ENCODE measurements at regions not wholly inside any gene's neighbourhood (a gene's known extent, or its start where the extent isn't known, plus 50 kb on each side); places are given as distances from the start of the nearest gene placed in this dataset.
"Not testable (repeated sequence)": the region's sequence is repeated elsewhere in the genome, so short reads cannot be mapped to it uniquely, and the experiment has no call there.

- no peak for DNase-seq
Measured at GRCh38 chr7:410395-410910, 109.2 kb downstream of the PDGFA start.

GRCh38 chr7:411116-411515 lies 108.5 kb downstream of the PDGFA start:
- not testable (repeated sequence) for DNase-seq

DNA sequence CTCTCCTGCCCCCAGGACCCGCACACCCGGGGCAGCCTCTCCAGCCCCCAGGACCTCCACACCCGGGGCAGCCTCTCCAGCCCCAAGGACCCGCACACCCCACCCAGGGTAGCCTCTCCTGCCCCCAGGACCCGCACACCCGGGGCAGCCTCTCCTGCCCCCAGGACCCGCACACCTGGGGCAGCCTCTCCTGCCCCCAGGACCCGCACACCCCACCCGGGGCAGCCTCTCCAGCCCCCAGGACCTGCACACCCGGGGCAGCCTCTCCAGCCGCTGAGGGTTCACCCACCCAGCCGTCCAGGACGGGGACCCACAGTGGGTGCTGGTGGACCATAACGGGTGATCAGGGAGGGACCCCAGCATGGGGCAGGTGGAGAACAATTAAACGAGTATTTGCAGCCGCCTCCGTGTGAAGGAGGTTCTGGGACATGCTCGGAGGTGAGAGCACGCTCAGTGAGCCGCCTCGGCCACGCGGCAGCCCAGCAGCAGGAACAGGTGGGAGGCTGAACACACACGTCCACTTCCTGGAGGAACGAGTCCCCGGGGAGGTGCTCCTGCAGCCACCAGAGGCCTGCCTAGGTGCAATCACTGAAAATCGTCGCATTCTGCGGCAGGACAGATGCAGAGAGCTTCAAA lies 107.9 kb downstream of the PDGFA start:
- no peak for DNase-seq

- no peak for DNase-seq
Measured at GRCh38 chr7:412313-412710, 107.3 kb downstream of the PDGFA start.

DNA sequence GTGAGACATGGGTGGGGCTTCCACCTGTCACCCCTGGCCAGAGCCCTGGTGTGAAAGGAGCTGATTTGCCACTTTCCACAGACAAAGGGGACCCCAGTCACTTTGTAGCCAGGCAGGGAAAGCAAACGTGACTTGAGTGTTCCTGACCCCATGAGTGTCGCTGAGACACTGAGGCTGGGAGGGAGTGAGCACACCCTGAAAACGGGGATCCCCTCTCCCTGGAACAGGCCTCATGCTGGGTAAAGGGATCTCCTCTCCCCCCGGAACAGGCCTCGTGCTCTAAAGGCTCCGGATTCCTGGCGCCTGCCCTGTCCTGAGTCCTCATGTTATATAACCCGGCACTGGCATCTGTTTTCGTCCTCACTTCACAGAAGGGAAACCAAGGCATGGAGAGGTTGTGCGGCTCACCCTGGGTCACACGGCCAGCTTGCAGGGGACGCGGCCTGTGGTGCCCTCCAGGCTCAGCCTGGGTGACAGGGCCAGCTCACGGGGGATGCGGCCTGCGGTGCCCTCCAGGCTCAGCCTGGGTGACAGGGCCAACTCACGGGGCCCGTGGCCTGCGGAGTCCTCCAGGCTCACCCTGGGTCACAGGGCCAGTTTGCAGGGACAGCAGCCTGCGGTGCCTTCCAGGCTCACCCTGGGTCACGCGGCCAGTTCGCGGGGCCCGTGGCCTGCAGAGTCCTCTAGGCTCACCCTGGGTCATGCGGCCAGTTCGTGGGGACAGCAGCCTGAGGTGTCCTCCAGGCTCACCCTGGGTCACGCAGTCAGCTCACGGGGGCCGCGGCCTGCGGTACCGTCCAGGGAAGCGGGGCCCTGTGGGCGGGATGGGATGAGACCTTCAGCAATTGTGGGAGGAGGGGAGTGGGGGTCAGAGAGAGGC lies 104.7 kb downstream of the PDGFA start:
- DNase-seq, result no peak

GRCh38 chr7:415646-416525 lies 103.8 kb downstream of the PDGFA start:
- no peak for DNase-seq

DNA sequence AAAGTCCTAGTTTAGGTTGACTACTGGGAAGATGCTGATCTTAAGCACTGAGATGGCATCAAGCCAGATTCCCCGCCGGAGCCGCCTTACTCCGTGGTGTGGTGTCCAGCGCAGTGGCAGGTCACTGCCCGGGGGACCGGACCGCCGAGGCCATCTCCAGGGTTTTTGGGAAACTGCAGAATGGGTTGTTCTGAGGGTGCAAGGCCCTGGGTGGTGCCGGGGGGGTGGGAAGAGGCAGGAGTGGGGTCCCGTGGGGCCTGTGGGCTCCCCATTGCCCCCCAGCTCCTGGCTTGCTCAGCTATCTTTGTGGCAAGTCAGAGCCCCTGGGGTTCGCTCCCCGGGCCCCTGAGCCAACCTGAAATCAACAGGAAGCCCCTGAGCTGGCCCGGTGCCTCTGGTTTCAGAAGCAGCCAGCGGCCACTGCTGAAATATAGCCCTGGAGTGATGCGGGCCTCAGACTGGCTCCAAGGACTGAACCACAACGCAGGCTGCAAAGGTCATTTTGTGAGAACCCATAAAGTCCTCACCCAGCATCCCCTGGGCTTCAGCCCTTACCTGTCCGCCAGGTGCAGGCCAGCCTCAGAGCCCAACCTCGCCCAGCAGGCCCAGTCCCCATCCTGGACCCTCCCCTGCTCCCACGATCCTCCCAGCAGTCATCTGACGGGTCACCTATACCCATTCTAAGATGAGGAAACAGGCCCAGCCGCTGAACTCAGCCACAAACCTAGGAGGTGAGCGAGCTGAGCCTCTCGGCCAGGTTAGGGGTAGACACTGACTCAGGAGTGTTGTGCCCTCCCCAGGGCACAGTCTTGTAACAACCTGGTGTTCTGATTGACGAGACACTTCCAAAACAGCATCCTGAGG lies 102.7 kb downstream of the PDGFA start:
- no peak for DNase-seq

GRCh38 chr7:417625-417889 lies 102.1 kb downstream of the PDGFA start:
- no peak for DNase-seq

GRCh38 chr7:417973-418601 lies 101.6 kb downstream of the PDGFA start:
- no peak for DNase-seq

- no peak for DNase-seq
Measured at GRCh38 chr7:418636-419280, 100.9 kb downstream of the PDGFA start.

- DNase-seq, result no peak
Measured at GRCh38 chr7:420142-421093, 99.2 kb downstream of the PDGFA start.

DNA sequence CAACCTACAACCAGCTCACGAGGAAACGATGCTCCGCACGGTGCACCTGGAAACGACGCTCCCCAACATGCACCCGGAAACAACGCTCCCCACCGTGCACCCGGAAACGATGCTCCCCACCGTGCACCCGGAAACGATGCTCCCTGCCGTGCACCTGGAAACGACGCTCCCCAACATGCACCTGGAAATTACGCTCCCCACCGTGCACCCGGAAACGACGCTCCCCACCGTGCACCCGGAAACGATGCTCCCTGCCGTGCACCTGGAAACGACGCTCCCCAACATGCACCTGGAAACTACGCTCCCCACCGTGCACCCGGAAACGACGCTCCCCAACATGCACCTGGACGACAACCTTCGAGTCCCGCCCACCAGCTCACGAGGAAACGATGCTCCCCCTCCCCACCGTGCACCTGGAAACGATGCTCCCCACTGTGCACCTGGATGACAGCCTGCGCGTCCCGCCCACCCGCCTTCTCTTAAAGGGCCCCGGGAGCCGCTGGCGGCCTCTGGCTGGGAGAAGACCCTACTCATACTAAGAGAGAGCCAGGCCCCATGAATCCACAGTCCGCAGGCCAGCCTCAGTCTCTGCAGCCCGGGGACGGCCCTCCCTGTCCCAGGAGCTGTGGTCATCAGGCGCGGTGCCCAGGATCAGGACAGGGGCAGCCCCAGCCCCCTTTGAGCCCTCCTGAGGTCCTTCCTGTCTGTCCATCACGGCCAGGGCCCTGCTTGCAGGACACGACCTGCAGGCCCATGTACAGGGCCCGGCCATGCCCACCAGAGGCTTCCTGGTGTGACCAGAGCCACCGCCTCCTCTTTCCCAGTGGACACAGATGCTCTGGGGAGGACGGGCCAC lies 98.3 kb downstream of the PDGFA start:
- no peak for DNase-seq

DNA sequence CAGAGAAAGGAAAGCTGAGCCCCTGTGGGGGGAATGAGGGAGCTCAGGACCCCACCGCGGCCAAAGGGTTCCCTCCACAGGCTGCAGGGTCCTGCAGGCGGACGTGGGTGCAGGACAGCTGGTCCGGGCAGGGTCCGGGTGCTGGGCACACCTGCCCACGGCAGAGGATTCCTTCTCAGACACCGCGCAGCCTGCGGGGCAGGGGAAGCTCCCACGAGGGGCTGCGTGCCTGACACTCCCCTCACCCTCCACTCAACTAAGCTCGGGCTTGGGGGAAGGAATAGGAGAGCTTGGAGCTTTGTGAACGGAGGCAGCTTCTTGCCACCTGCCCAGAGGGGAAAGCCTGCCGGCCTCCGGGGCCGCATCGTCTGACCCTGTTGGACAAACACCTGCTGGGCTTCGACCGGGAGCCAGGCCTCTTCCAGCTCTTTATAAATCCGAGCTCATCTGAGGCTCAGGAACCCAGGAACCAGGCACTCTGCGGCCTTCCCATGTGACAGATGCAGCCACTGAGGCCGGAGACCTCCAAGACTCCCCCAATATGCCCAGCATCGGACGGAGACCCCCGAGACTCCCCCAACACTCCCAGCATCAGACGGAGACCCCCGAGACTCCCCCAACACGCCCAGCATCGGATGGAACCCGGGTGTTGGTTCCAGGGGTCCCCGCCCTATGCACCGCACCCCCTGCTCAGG lies 97.3 kb downstream of the PDGFA start:
- no peak for DNase-seq

- no peak for DNase-seq
Measured at GRCh38 chr7:422886-423225, 96.8 kb downstream of the PDGFA start.

GRCh38 chr7:423312-424260 lies 96.1 kb downstream of the PDGFA start:
- DNase-seq, result no peak

DNA sequence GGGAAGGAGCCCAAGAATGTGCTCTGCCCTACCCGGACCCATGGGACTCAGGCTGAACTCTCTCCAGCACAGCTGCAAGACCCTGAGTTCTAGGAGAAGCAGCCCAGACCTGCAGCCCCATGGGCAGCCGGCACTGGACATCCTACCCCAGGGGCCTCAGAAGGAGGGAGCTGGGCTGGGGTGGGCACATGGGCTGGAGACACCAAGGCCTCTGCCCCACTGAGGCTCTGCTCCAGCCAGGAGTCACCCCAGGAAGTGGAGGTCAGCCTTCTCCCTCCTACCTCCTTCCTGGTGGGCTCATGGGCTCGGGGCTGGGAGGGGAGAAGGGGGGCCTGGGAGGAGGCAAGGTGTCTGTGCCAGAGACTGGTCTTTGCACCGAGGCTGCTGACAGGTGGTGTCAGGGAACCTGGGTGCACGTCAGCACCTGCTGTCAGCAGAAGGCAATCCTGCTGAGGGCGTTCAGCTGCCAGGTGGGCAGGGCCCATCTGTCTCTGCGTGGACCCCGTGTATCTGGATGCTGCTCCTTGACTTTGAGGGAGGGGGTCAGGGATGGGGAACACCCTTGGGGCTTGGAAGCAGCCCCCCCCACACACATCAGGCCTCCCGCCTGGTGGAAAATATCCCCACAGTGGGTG lies 95.2 kb downstream of the PDGFA start:
- DNase-seq, result no peak

Data from fibroblast of skin of abdomen (primary cell).